ENCODE measurements at regions not wholly inside any gene's neighbourhood (a gene's known extent, or its start where the extent isn't known, plus 50 kb on each side); places are given as distances from the start of the nearest gene placed in this dataset.

DNA sequence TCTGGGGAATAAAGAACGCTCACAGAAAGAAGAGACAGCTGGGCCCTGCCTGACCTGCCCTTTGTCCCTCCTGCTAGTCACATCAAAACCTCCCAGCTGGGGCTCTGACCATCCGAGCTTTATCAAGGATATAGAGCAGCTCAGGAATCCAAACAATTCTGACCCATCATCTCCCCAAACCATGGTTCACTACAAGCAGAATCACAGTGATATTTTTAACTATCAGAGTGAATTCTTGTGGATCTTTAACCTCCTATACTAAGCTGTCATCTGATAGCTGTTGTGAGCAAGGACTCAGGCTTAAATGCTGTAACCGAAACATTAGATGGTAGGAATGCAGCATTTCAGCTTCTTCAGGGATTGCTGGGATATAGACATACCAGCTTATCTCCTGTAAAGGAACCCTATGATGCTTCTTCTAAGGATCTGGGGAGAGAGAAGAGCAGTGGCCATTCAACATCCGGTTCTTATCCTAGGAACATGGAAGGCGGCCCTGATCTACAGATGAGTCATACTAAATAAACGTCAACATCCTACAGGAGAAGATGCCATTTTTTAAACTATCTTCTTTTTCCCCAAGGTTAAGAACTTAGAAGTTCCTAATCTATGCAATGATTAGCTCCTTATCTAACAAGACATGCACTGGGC lies 84.7 kb upstream of the AKIP1 start:
- no peak for DNase-seq (ENCODE audit: low spot score)

DNA sequence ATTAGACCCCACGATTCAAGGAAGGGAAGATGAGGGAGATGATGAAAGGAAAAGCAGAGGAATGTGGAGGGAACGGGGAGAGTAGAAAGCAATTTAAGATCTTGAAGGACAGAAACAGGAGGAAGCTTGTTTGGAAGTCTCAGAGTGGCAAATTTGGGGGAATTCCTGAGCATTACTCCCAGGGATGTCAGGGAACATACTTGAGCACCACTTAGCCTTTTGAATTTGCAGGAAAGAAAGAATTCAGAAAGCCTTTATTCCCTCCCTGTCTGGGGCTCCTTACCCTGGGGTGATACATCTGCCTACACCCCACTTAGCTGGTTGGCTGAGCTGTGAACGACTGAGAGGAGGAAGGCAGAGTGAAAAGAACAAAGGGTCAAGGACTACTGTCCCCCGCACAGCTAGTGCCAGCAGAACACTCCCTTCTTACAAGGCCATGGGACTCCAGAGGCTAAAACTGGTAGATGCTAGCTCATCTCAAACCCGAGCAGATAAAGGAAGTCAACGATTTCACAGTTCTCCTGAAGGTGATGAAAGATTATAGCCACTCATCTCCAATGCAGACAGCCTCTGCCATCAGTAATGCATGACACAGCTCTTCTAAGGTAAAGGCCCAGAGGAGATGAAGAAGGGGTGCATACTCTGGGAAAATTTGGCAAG lies 84.0 kb upstream of the AKIP1 start:
- no peak for DNase-seq (ENCODE audit: low spot score)

- no peak for DNase-seq (ENCODE audit: low spot score)
These were observed 82.9 kb upstream of the AKIP1 start for GRCh38 chr11:8828046-8828445.

- DNase-seq (ENCODE audit: low spot score): no peak
These were observed 82.2 kb upstream of the AKIP1 start for GRCh38 chr11:8828580-8829361.

- DNase-seq (ENCODE audit: low spot score): no peak
These were observed 81.4 kb upstream of the AKIP1 start for GRCh38 chr11:8829556-8829955.

- DNase-seq (ENCODE audit: low spot score): no peak
These were observed 80.3 kb upstream of the AKIP1 start for GRCh38 chr11:8830641-8831040.

- no peak for DNase-seq (ENCODE audit: low spot score)
These were observed 79.1 kb upstream of the AKIP1 start for GRCh38 chr11:8831861-8832260.

- DNase-seq (ENCODE audit: low spot score): peak; percentile 83
These were observed 78.3 kb upstream of the AKIP1 start for GRCh38 chr11:8832571-8833260.

DNA sequence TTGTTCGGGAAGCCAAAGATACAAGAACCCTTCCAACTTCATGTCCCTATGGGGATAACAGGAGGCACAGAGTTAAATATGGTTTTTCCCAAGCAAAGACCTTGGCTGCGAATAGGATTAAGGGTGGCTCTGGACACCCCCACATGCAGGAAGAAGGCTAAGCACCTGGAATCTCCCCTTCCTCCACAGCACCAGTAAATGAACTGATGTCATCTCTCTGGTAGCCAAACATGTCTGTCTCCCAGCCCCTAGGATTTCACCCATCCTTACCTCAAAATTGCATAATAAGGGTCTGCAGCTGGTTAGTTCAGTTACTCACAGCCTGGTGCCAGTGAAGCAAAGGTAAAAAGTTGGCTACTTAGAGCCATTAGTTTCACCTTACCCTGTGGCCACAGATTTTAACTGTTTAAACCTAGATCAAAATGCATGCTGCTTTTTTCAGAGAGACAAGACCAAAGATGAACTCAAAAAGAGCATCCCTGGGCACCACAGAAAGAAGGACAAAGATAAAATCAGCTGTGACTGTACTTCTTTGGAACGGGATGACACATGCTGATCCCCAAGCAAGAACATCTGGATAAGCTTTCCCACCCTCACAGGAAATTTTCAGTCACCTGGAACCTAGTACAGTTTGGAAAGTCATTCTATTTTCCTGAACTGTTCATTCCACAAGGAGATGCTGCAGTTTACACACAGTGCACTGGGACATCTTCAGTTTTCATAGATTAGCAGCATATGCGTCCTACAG lies 77.2 kb upstream of the AKIP1 start:
- no peak for DNase-seq (ENCODE audit: low spot score)

DNA sequence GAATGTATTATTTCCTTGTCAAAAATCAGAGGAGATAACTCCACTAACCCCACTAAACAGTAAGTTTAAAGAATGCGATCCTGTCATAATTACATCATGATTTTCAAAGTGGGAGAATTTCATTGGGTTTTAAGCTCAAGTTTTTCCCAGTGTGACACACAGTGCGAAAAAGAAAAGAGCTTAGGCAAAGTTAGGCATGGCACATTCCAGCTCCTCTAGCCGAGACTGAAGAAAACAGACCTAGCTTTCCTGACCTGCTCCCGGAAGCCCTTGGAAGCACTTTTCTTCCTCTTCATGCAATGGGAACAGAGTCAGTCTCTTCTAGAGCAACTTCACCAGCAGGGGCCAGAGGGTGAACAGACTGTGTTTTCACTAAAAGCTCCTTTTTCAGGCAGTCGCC lies 76.6 kb upstream of the AKIP1 start:
- DNase-seq (ENCODE audit: low spot score): no peak

DNA sequence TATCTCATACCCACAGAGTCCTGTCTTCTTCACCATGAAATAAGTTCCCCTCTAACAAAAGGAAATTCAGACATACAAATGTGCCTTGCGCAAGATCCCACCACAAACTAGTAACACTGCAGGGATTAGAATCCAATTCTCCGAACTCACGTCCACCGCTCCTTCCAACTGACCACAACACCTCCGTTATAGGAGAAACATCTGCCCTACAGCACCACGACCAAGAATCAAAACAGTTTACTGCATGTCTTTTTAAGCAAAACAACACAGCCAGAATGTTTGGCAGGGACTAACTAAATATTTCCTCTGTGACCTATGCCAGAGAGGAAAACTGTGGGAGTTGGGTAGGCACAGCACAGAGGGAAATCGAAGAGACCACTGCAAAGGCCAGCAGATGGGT lies 72.7 kb upstream of the AKIP1 start:
- no peak for DNase-seq (ENCODE audit: low spot score)

GRCh38 chr11:8839306-8839956 lies 71.6 kb upstream of the AKIP1 start:
- DNase-seq (ENCODE audit: low spot score): no peak

DNA sequence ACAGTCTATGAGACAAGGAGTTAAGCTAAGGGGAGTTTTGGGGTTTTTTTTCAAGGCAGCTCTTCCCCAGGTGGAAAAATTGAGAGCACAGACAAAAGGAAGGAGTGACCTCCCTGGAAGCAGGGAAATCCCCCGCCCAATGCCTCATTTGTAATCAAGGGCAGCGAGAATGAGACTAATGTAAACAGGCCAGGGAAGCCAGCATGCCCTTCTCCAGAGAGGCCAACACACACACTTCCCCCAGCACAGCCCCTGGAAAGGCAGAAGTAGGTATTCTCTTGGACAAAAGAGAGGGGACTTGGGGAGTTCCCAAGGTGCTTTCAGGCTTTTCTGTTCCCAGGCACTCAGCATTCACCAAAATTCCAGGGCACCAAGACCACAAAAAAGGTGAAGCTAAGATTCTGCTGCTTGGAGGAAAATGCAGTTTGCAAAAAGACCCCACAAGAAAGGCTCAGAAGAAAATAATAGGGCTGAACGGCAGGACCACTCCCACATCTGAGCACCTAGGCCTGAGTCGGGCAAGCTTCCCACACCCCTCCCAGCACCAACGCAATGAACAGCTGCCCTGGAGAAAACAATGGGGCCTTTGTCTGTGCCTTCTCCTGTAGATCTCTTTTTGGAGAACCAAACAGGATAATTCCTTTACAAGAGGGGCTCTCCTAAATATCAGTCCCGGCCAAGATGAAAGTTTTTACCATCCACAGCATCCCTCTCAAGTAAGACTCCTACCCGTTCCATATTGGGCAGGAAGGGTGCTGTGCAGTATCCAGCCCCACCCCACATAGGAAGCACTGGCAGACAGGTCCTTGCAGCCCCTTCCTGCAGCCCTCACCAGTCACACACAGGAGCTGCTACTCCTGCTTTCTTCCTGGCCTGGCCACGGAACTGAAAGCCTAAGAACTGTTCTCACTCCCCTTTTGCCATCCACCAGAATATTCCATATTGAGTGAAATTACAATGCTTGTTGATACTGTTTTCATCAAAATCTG lies 70.7 kb upstream of the AKIP1 start:
- DNase-seq (ENCODE audit: low spot score): no peak

DNA sequence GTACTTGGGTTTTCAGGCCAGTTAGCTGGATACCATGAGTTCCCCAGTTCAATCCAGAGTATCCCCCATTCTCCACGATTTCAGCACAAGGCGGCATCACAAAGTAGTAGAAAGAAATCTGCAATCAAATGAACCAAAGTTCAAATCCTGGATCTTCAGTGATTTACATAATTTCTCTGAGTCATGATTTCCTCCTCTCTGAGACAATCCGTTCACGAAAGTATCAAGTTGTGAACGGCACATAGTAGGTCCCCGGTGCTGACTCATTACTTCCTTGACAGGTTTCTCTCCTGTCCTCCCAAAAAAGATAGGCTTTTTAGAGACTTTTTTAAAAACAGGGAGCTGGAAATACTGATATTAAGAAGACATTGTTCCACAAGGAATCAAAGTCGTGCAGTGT lies 69.1 kb upstream of the AKIP1 start:
- DNase-seq (ENCODE audit: low spot score): no peak

DNA sequence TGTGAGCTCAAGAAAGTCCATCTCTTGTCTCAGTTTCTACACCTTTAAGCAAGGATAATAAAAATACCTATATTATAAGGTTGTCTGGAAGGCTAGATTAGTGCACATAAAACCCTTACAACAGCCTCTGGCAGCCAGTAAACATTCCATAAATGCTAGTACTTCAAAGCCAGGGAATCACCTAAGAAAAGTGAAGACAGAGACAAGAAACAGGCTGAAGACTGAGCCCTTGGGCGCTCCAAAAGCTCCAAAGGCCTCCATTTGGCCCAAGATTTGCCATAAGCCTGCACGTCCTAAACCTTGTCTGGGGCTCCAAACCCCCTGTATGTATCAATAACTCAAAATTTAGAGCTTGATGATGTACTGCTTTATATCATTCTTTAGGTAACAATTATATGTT lies 52.2 kb upstream of the AKIP1 start:
- no peak for DNase-seq (ENCODE audit: low spot score)

All from D341Med (cell line).